HCT116 (cell line): ENCODE measurements at regions not wholly inside any gene's neighbourhood (a gene's known extent, or its start where the extent isn't known, plus 50 kb on each side); places are given as distances from the start of the nearest gene placed in this dataset.

Source experiments
- EZH2 ChIP-seq: fragments of 200-600 bp; sonication (generic); IDR thresholded peaks from 2 replicates; pipeline ENCODE4 v1.6.1; 2017; ENCODE audit warnings: antibody characterized with exemption, mixed run types
- SP1 ChIP-seq: IDR thresholded peaks from 2 replicates; pipeline ENCODE4 v1.6.1; 2012; ENCODE audit warnings: low read depth
- ZFX ChIP-seq: fragments of 450-650 bp; IDR thresholded peaks from 2 replicates; pipeline ENCODE4 v1.6.1; 2017
- ZNF274 ChIP-seq: fragments of 200-500 bp; sonication (Bioruptor generic); IDR thresholded peaks from 2 replicates; pipeline ENCODE4 v1.6.1; 2014; ENCODE audit warnings: mild to moderate bottlenecking, low read depth, low read length, inconsistent platforms
- TF ChIP-seq, protein P1 (sequence below): IDR thresholded peaks from 2 replicates; pipeline ENCODE4 v1.6.1; 2012; ENCODE audit warnings: low read depth
- TF ChIP-seq, protein P2 (sequence below): IDR thresholded peaks from 2 replicates; pipeline ENCODE4 v1.6.1; 2012

DNA sequence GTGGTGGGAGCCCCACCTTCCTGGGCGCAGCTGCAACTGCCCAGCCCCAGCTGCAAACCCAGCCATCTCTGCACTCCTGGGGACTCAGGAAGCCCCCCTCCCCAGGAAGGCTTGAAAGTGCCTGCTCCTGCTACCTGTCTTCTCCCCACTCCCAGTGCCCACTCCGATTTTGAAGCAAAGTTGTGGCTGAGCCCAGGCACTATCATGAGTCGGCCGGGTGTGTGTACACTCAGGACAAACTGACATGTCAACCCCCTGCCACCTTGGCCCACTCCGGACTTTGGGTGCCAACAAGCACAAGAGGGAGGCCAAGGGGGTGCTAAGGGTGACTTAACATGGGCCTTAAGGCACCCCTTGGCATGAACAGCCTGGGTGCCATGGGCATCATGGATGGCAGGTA lies 325.5 kb upstream of the PTGER4 start:
- TF ChIP-seq, protein P1, sequence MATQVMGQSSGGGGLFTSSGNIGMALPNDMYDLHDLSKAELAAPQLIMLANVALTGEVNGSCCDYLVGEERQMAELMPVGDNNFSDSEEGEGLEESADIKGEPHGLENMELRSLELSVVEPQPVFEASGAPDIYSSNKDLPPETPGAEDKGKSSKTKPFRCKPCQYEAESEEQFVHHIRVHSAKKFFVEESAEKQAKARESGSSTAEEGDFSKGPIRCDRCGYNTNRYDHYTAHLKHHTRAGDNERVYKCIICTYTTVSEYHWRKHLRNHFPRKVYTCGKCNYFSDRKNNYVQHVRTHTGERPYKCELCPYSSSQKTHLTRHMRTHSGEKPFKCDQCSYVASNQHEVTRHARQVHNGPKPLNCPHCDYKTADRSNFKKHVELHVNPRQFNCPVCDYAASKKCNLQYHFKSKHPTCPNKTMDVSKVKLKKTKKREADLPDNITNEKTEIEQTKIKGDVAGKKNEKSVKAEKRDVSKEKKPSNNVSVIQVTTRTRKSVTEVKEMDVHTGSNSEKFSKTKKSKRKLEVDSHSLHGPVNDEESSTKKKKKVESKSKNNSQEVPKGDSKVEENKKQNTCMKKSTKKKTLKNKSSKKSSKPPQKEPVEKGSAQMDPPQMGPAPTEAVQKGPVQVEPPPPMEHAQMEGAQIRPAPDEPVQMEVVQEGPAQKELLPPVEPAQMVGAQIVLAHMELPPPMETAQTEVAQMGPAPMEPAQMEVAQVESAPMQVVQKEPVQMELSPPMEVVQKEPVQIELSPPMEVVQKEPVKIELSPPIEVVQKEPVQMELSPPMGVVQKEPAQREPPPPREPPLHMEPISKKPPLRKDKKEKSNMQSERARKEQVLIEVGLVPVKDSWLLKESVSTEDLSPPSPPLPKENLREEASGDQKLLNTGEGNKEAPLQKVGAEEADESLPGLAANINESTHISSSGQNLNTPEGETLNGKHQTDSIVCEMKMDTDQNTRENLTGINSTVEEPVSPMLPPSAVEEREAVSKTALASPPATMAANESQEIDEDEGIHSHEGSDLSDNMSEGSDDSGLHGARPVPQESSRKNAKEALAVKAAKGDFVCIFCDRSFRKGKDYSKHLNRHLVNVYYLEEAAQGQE: no peak
- no peak for TF ChIP-seq ZFX
- TF ChIP-seq ZNF274: no peak
- TF ChIP-seq, protein P2, sequence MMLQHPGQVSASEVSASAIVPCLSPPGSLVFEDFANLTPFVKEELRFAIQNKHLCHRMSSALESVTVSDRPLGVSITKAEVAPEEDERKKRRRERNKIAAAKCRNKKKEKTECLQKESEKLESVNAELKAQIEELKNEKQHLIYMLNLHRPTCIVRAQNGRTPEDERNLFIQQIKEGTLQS: no peak
- no peak for TF ChIP-seq EZH2
- no peak for TF ChIP-seq SP1
